Tibial nerve (tissue), 3 donors: ENCODE measurements at regions not wholly inside any gene's neighbourhood (a gene's known extent, or its start where the extent isn't known, plus 50 kb on each side); places are given as distances from the start of the nearest gene placed in this dataset.

Experiments used
- CTCF ChIP-seq, 5 experiments: fragments of 200-600 bp in 3 of 5; fragments of 450-650 bp in 2 of 5; sonication (generic) in 3 of 5; IDR thresholded peaks; one replicate each; pipeline ENCODE4 v1.5.1; 2016 to 2019; ENCODE audit warnings: antibody characterized with exemption in 5 of 5, mild to moderate bottlenecking in 3 of 5, moderate library complexity in 2 of 5
- POLR2A ChIP-seq, 2 donors: fragments of 450-650 bp; IDR thresholded peaks; one replicate each; pipeline ENCODE4 v1.6.1; 2017; ENCODE audit warnings: antibody characterized with exemption in 2 of 2, mild to moderate bottlenecking in 2 of 2, moderate library complexity in 2 of 2

GRCh38 chr18:34521040-34521439 is 189.1 kb upstream of the DTNA start:
- no peak for TF ChIP-seq CTCF (IDR thresholded peaks at IDR 0.05)
- no peak for TF ChIP-seq POLR2A (IDR thresholded peaks at IDR 0.05)
